Vagina (tissue), 2 donors: ENCODE measurements at regions not wholly inside any gene's neighbourhood (a gene's known extent, or its start where the extent isn't known, plus 50 kb on each side); places are given as distances from the start of the nearest gene placed in this dataset.

Source experiments
- CTCF ChIP-seq, 3 experiments: fragments of 450-650 bp in 2 of 3; fragments of 200-600 bp in 1 of 3; sonication (generic) in 1 of 3; IDR thresholded peaks; one replicate each; pipeline ENCODE4 v1.5.1; 2017 to 2019; ENCODE audit warnings: antibody characterized with exemption in 3 of 3, mild to moderate bottlenecking in 2 of 3, moderate library complexity in 2 of 3
- POLR2A ChIP-seq, 2 donors: fragments of 450-650 bp; IDR thresholded peaks; one replicate each; pipeline ENCODE4 v1.6.1; 2017; ENCODE audit warnings: antibody characterized with exemption in 2 of 2, mild to moderate bottlenecking in 2 of 2, moderate library complexity in 2 of 2

GRCh38 chr7:52838981-52839411 lies 196.4 kb upstream of the POM121L12 start:
- TF ChIP-seq CTCF (IDR thresholded peaks at IDR 0.05) = no peak
- TF ChIP-seq POLR2A (IDR thresholded peaks at IDR 0.05) = no peak
